ENCODE measurements at regions not wholly inside any gene's neighbourhood (a gene's known extent, or its start where the extent isn't known, plus 50 kb on each side); places are given as distances from the start of the nearest gene placed in this dataset.

- DNase-seq (ENCODE audit: low read depth in 4 of 4, low spot score in 3 of 4) = no peak
These were observed 112.3 kb upstream of the ZNF678 start for GRCh38 chr1:227451057-227451456.

DNA sequence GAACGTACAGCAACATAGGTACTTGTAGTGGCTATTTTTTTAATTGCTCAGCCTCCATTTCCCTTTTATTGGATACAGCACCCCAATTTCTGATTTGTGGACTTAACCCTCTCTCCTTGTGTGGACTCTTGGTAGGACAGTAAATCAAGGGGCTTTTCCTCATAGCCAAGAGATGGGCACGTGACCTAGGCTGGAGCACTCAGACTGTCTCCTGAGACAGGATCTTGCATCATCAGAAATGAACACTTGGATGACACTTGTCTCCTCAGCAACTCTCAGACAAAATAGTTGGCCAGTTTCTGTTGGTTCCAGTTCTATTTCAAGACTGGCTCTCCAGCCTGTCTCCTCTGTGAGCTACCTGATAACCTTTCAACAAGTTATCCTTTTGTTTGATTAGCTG lies 112.9 kb upstream of the ZNF678 start:
- DNase-seq (ENCODE audit: low read depth in 4 of 4, low spot score in 3 of 4) = no peak

DNA sequence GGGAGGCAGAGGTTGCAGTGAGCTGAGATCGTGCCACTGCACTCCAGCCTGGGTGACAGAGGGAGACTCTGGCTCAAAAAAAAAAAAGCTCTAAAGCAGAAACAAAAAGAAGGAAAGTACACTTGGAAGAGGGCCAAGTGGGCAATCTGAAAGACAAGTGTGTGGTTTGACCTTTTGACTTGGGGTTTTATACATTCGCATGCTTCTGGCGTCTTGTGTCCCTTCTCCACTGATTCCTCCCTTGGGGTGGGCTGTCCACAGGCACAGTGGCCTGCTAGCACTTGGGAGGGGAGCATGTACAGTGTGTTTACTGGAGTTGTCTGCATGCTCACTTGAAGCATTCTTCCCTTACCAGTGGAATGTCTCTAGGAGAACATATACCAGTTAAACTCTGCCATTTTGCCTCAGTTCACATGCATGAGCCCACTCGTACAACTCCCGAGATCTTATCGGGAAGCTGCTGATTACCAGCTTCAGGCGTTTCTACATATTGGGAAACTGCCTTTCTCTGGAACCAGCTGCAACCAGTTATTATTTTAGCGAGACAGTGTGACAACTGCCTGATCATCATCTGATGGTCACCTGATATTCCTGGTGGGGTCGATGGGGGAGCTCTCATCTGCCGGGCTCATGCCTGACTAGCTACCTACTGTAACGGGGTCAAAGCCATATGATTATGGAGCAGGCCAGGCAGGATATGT lies 113.5 kb upstream of the ZNF678 start:
- no peak for DNase-seq (ENCODE audit: low read depth in 4 of 4, low spot score in 3 of 4)

DNA sequence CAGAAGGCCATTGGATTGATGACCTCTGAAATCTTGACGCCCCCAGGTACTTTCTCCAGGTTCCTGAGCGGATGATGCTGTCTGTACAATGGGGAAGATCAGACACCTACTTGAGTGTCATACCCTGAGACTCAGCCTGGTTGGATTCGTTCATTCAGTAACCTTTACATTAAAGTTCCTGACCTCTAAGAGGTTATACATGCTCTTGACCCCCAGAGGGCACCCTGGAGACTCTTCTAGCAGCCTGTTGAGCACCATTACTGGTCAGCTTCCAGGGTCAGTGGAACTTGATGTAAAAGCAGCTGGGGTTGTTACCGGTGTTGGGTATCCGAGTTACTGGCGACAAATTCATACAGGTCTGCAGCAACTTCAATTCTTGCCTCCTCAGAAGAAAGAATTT lies 114.3 kb upstream of the ZNF678 start:
- DNase-seq (ENCODE audit: low read depth in 4 of 4, low spot score in 3 of 4) = no peak

DNA sequence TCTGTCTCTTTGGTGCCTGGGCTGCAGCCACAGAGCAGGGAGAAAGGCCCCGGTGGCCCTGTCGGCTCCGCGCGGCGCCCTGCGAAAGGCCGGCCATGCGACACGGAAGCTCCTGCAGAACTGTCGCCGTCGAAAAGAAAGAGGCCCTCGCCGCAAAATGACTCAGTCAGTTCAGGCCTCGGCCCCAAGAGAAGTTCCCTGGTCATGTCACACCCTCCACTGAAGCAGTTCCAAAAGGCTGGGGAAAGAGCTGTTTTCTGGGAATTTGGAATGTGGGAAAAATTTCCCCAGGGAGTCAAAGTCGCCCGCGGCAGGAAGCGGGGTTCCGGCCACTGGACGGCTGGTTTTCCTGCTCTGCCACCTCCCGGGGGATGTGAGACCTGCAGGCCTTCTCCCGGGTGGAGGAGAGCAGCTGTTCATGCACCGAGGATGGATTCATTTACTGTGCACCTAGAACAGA lies 115.8 kb upstream of the ZNF678 start:
- peak in 1 of 4 donors; percentile 36 for DNase-seq (ENCODE audit: low read depth in 4 of 4, low spot score in 3 of 4)

DNA sequence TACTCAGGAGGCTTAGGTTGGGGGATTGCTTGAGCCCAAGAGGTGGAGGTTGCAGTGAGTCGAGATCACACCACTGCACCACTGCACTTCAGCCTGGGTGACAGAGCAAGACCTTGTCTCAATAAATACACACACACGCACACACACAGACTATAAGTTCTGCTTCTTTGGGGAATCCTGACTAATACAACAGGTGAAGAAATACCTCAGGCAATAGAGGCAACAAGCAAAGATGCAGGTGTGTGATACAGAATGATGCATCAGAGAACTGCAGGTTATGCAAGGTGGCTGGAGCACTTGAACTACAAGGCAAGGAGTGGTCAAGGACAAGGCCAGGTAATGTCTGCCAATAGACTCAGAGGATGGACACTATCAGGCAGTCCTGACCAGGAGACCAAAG lies 117.6 kb upstream of the ZNF678 start:
- no peak for DNase-seq (ENCODE audit: low read depth in 4 of 4, low spot score in 3 of 4)

DNA sequence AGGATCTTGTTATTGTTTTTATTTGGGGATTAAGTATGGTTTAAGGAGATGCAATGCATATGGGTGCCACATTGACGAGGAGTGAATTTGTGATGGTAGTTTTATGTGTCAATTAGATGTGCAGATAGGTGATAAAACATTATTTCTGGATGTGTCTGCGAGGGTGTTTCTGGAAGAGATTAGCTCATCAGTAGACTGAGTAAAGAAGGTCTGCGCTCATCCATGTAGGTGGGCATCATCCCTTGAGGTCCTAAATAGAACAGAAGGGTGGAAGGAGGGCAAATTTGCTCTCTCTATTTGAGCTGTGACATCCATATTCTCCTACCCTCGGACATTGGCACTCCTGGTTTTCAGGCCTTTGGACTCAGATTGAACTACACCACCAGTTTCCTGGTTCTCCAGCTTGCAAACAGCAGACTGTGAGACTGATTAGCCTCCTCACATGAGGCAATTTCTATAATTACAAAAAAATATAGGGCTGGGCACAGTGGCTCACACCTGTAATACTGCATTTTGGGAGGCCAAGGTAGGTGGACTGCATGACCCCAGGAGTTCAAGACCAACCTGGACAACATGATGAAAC lies 118.2 kb upstream of the ZNF678 start:
- no peak for DNase-seq (ENCODE audit: low read depth in 4 of 4, low spot score in 3 of 4)

DNA sequence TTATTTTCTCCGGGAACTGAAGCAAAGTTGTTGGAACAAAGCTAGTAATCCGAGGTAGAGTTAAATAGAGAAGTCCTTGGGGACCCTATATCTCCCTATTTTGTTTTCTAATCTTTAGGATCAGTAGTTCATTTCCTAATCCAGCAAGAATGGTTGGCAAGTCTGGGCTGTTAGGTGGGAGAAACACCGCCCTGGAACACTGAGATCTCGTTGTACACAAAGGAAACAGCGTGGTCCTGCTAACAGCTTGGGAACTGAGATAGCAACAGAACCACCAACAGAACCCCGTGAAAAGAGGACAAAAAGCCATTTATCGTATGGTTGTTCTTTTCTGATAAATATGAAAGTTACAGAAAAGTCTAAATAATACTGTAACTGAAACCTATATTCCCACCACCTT lies 121.9 kb upstream of the CDC42BPA start:
- no peak for DNase-seq (ENCODE audit: low read depth in 4 of 4, low spot score in 3 of 4)

GRCh38 chr1:227437495-227438008 lies 119.3 kb upstream of the CDC42BPA start:
- DNase-seq (ENCODE audit: low read depth in 4 of 4, low spot score in 3 of 4) = peak in 1 of 4 donors; percentile 30

DNA sequence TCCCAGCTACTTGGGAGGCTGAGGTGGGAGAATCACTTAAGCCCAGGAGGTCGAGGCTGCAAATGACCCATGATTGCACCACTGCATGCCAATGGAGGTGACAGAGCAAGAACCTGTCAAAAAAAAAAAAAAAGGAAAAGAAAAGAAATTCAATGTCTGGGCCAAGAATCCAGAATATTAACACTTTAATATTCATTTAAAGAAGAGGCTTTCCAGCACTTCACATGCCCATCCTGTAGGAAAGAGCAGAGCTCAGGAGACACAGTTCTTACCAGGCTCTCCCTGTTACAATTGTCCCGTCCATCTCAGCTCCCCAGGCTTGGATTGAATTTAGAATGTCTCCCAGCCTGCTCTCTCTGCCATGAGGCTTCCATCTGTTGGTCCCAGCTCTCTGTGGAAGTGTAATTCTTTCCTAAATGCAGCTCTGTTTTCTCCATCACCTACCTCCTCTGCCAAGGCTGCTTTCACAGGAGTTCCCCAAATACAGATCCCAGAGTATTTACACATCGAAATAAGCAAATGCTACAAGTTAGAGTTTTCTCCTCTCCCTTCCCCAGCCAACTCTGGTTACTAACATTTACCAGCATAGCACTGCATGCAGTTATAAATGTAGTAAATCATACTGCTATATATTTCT lies 116.6 kb upstream of the CDC42BPA start:
- no peak for DNase-seq (ENCODE audit: low read depth in 4 of 4, low spot score in 3 of 4)

GRCh38 chr1:227433663-227434341 lies 115.5 kb upstream of the CDC42BPA start:
- DNase-seq (ENCODE audit: low read depth in 4 of 4, low spot score in 3 of 4) = no peak

DNA sequence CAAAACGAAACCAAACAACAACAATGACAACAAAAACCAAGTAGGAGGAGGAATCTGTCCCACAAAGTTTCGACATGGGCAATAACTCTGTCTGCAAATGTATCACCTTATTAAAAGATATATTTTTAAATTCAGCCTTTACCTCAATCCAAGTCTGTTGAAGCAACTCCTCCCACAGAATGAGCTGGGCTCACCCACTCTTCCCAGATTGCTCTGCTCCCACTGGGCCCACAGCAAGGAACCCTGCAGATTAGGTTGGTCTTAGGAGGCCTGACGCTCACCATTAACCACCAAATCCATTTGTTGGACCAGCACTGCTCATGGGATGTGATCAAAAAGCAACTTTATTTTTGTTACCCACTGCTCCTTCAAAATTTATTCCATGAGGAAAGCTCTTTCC lies 114.7 kb upstream of the CDC42BPA start:
- DNase-seq (ENCODE audit: low read depth in 4 of 4, low spot score in 3 of 4) = no peak

- DNase-seq (ENCODE audit: low read depth in 4 of 4, low spot score in 3 of 4) = no peak
These were observed 113.9 kb upstream of the CDC42BPA start for GRCh38 chr1:227432181-227432535.

- no peak for DNase-seq (ENCODE audit: low read depth in 4 of 4, low spot score in 3 of 4)
These were observed 111.4 kb upstream of the CDC42BPA start for GRCh38 chr1:227429447-227430359.

DNA sequence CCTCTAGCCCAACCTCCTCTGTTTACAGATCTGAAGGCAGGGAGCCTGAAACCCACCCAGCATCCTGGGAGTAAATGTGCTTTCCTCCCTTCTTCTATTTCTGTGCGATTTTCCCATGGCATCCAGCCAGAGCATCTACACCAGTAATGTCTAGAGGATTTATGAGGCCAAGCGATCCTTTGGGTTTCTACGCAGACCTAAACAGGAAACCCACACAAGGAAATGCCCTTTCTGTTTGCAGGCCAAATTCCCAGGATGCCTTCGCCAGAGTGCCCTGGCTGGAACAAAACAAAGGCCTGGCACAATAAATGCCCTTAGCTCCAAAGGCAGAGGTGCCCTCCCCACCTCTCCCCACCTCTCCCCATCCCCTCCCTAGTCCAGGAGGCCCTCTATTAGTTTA lies 110.5 kb upstream of the CDC42BPA start:
- DNase-seq (ENCODE audit: low read depth in 4 of 4, low spot score in 3 of 4) = peak; percentile 72 to 89 (median 76)

GRCh38 chr1:227427411-227427810 lies 109.1 kb upstream of the CDC42BPA start:
- DNase-seq (ENCODE audit: low read depth in 4 of 4, low spot score in 3 of 4) = no peak

DNA sequence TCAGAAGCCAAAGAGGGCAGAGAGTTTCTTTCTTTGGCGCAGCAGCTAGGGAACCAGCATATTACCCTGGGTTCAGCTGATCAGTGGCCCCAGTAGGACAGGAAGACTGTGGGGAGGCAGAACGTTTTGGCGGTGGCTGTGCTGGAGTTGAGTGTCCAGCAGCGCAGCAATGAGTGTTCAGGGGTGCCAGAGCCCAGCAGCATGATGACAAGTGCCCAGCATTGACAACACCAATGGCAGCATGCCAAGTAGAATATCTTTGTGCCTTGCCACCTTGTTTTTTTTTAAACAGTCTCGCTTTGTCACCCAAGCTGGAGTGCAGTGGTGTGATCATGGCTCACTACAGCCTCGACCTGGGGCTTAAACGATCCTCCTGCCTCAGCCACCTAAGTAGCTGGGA lies 106.7 kb upstream of the CDC42BPA start:
- DNase-seq (ENCODE audit: low read depth in 4 of 4, low spot score in 3 of 4) = no peak

DNA sequence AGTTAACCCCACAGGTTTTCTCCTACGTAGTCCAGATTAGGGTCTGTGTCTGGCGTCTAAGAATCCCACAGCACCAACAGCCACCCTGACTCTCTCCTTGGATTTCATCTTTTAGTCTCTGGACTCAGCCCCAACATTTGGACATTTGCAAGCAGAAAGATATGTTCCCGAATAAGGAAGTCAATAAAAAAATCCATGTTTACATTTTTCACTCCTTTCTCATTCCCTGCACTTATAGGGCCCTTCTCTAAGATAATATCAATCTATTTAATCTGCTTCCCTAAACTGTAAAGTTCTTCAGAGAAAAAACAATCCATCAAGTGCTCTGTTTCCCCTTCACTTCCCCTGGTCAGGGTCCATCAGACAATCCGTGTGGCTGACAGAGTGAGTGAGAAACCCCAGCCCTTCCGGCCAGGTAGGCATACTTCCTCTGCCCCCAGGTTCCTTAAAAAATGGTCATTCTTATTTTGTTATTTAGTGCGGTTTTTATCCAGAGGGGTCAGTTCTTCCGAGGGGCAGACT lies 105.9 kb upstream of the CDC42BPA start:
- DNase-seq (ENCODE audit: low read depth in 4 of 4, low spot score in 3 of 4) = no peak

DNA sequence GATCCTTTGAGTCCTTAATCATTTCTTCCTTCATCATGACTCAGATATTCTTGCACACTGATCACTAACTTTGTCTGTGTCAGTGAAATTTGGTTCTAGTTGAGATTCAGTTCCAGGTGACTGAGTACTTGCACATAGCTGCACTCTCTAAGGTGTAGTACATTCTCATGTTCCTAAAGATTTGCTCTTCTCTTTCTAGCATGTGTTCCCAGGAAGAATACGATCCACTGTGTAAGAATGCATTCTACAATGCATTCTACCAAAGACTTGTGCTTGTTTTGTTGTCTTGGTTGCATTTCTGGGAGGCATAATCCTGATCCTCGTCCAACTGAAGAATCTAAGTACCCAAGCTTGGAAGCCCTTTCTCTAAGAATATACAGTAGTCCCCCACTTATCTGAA lies 104.3 kb upstream of the CDC42BPA start:
- no peak for DNase-seq (ENCODE audit: low read depth in 4 of 4, low spot score in 3 of 4)

GRCh38 chr1:227420147-227420546 lies 101.9 kb upstream of the CDC42BPA start:
- DNase-seq (ENCODE audit: low read depth in 4 of 4, low spot score in 3 of 4) = no peak

Measured in left renal pelvis (tissue), 4 donors.